ENCODE measurements at regions not wholly inside any gene's neighbourhood (a gene's known extent, or its start where the extent isn't known, plus 50 kb on each side); places are given as distances from the start of the nearest gene placed in this dataset.

- TF ChIP-seq EZH2 (IDR thresholded peaks at IDR 0.05) (no peak), POLR2AphosphoS5 (IDR thresholded peaks at IDR 0.05; ENCODE audit: borderline replicate concordance, low read depth, low read length) (no peak), FOXP2 (optimal IDR thresholded peaks at IDR 0.05; ENCODE audit: control extremely low read depth, extremely low read length, insufficient read depth) (no peak)
Observed at GRCh38 chr2:39568116-39568515, 97.6 kb upstream of the TMEM178A start.
